Activated CD4-positive, alpha-beta memory T cell treated with anti-CD3 and anti-CD28 coated beads, Interleukin-2, amount 10 ng/mL, durations not matched to agents 7 days and 5 days (primary cell): ENCODE measurements at regions not wholly inside any gene's neighbourhood (a gene's known extent, or its start where the extent isn't known, plus 50 kb on each side); places are given as distances from the start of the nearest gene placed in this dataset.

Source experiments
- CTCF ChIA-PET: fragments of 350-600 bp; sonication (Branson Sonifier 250); formaldehyde crosslinking; loops from one replicate; lab custom pipeline; 2021; ENCODE audit warnings: antibody characterized with exemption, inconsistent platforms; lab: Charles Lee
- POLR2A ChIA-PET: fragments of 350-600 bp; sonication (Branson Sonifier 250); formaldehyde crosslinking; loops from one replicate; lab custom pipeline; 2021; ENCODE audit warnings: antibody characterized with exemption; lab: Charles Lee
- DNase-seq: peaks from one replicate; pipeline ENCODE4 v3.0.0-alpha.2; 2020
- H3K27ac Mint-ChIP-seq: one replicate; pipeline ENCODE4 v1.8.0; 2021; ENCODE audit warnings: mild to moderate bottlenecking, mixed read lengths
- H3K27me3 Mint-ChIP-seq: one replicate; pipeline ENCODE4 v1.8.0; 2021; ENCODE audit warnings: mixed read lengths
- H3K36me3 Mint-ChIP-seq: one replicate; pipeline ENCODE4 v1.8.0; 2021; ENCODE audit warnings: low read depth, mixed read lengths
- H3K4me1 Mint-ChIP-seq: one replicate; pipeline ENCODE4 v1.8.0; 2021; ENCODE audit warnings: mixed read lengths
- H3K4me3 Mint-ChIP-seq: one replicate; pipeline ENCODE4 v1.8.0; 2021; ENCODE audit warnings: mild to moderate bottlenecking, mixed read lengths
- H3K9me3 Mint-ChIP-seq: one replicate; pipeline ENCODE4 v1.8.0; 2021; ENCODE audit warnings: mixed read lengths

- POLR2A ChIA-PET, result no interaction called here
- no peaks in the 10 kb centered on the region for H3K9me3 Mint-ChIP-seq
- H3K27me3 Mint-ChIP-seq, result peaks cover 12% of the 10 kb centered on the region
- no peaks in the 10 kb centered on the region for H3K36me3 Mint-ChIP-seq
- H3K27ac Mint-ChIP-seq, result no peak overlapping the region
- H3K4me3 Mint-ChIP-seq, result no peak overlapping the region
- H3K4me1 Mint-ChIP-seq, result peaks cover 35% of the 10 kb centered on the region
- no peak for DNase-seq
- CTCF ChIA-PET, result no interaction called here
Measured at GRCh38 chr15:70261083-70261482, 163.4 kb upstream of the TLE3 start.

GRCh38 chr15:70260580-70260979 is 162.9 kb upstream of the TLE3 start:
- ChIA-PET CTCF (no interaction called here), POLR2A (no interaction called here)
- H3K36me3 Mint-ChIP-seq, result no peaks in the 10 kb centered on the region
- no peaks in the 10 kb centered on the region for H3K9me3 Mint-ChIP-seq
- no peak for DNase-seq
- H3K4me3 Mint-ChIP-seq, result no peak overlapping the region
- H3K27ac Mint-ChIP-seq, result no peak overlapping the region
- peaks cover 16% of the 10 kb centered on the region for H3K27me3 Mint-ChIP-seq
- H3K4me1 Mint-ChIP-seq, result peaks cover 35% of the 10 kb centered on the region

- ChIA-PET CTCF (no interaction called here), POLR2A (interaction anchor here (0.8 to 1.5 kb wide), 3 partner anchors 18 to 591 kb away, joined by 3 read pairs; no protein-coding TSS in a partner anchor)
- Mint-ChIP-seq H3K4me3 (no peak overlapping the region), H3K27me3 (peaks cover 19% of the 10 kb centered on the region), H3K27ac (no peak overlapping the region), H3K4me1 (peaks cover 35% of the 10 kb centered on the region), H3K36me3 (no peaks in the 10 kb centered on the region), H3K9me3 (no peaks in the 10 kb centered on the region)
- DNase-seq, result no peak
Measured at GRCh38 chr15:70259640-70260508, 162.2 kb upstream of the TLE3 start.

GRCh38 chr15:70259028-70259424 is 161.3 kb upstream of the TLE3 start:
- ChIA-PET CTCF (no interaction called here), POLR2A (interaction anchor here (0.8 to 1.5 kb wide), 8 partner anchors 8 to 590 kb away, joined by 3 to 4 read pairs (median 3); no protein-coding TSS in a partner anchor)
- peaks cover 19% of the 10 kb centered on the region for H3K27me3 Mint-ChIP-seq
- no peak overlapping the region for H3K27ac Mint-ChIP-seq
- DNase-seq, result peak; percentile 36
- peaks cover 35% of the 10 kb centered on the region for H3K4me1 Mint-ChIP-seq
- no peaks in the 10 kb centered on the region for H3K36me3 Mint-ChIP-seq
- peak overlapping the region; percentile 55 for H3K4me3 Mint-ChIP-seq
- no peaks in the 10 kb centered on the region for H3K9me3 Mint-ChIP-seq

GRCh38 chr15:70258369-70259027 is 160.8 kb upstream of the TLE3 start:
- Mint-ChIP-seq H3K4me1 (peaks cover 35% of the 10 kb centered on the region), H3K27me3 (peaks cover 19% of the 10 kb centered on the region), H3K36me3 (no peaks in the 10 kb centered on the region), H3K4me3 (peak overlapping the region; percentile 55), H3K27ac (peak overlapping the region; percentile 61), H3K9me3 (no peaks in the 10 kb centered on the region)
- CTCF ChIA-PET, result no interaction called here
- DNase-seq, result peak; percentile 73
- POLR2A ChIA-PET, result interaction anchor here (0.8 to 1.5 kb wide), 8 partner anchors 8 to 589 kb away, joined by 3 to 4 read pairs (median 3); no protein-coding TSS in a partner anchor

GRCh38 chr15:70257573-70258248 is 160.0 kb upstream of the TLE3 start:
- H3K9me3 Mint-ChIP-seq, result no peaks in the 10 kb centered on the region
- ChIA-PET POLR2A (interaction anchor here (1.0 to 1.5 kb wide), 4 partner anchors 9 to 158 kb away, joined by 3 to 4 read pairs (median 3); no protein-coding TSS in a partner anchor), CTCF (no interaction called here)
- no peak overlapping the region for H3K4me3 Mint-ChIP-seq
- no peaks in the 10 kb centered on the region for H3K36me3 Mint-ChIP-seq
- H3K27me3 Mint-ChIP-seq, result peaks cover 16% of the 10 kb centered on the region
- H3K4me1 Mint-ChIP-seq, result peaks cover 35% of the 10 kb centered on the region
- DNase-seq, result no peak
- H3K27ac Mint-ChIP-seq, result no peak overlapping the region

GRCh38 chr15:70257047-70257446 is 159.3 kb upstream of the TLE3 start:
- CTCF ChIA-PET, result no interaction called here
- Mint-ChIP-seq H3K27me3 (peaks cover 16% of the 10 kb centered on the region), H3K4me3 (no peak overlapping the region), H3K4me1 (peaks cover 35% of the 10 kb centered on the region), H3K27ac (no peak overlapping the region), H3K36me3 (no peaks in the 10 kb centered on the region), H3K9me3 (no peaks in the 10 kb centered on the region)
- POLR2A ChIA-PET, result no interaction called here
- DNase-seq, result no peak

- ChIA-PET POLR2A (no interaction called here), CTCF (no interaction called here)
- Mint-ChIP-seq H3K9me3 (no peaks in the 10 kb centered on the region), H3K27me3 (peaks cover 16% of the 10 kb centered on the region), H3K4me1 (peaks cover 19% of the 10 kb centered on the region), H3K4me3 (no peak overlapping the region), H3K36me3 (no peaks in the 10 kb centered on the region), H3K27ac (no peak overlapping the region)
- DNase-seq, result no peak
Measured at GRCh38 chr15:70254311-70254869, 156.7 kb upstream of the TLE3 start.

- no peak for DNase-seq
- Mint-ChIP-seq H3K4me1 (peaks cover 12% of the 10 kb centered on the region), H3K9me3 (no peaks in the 10 kb centered on the region), H3K36me3 (no peaks in the 10 kb centered on the region), H3K27ac (no peak overlapping the region), H3K4me3 (no peak overlapping the region), H3K27me3 (peaks cover 16% of the 10 kb centered on the region)
- CTCF ChIA-PET, result no interaction called here
- POLR2A ChIA-PET, result no interaction called here
Measured at GRCh38 chr15:70253461-70254156, 155.9 kb upstream of the TLE3 start.

GRCh38 chr15:70252951-70253320 is 155.2 kb upstream of the TLE3 start:
- Mint-ChIP-seq H3K36me3 (no peaks in the 10 kb centered on the region), H3K27me3 (peaks cover 16% of the 10 kb centered on the region), H3K4me1 (peaks cover 5% of the 10 kb centered on the region), H3K4me3 (no peak overlapping the region), H3K27ac (no peak overlapping the region), H3K9me3 (no peaks in the 10 kb centered on the region)
- ChIA-PET POLR2A (no interaction called here), CTCF (interaction anchor here (0.5 kb wide), 1 partner anchor 1326 kb away, joined by 3 read pairs; no protein-coding TSS in a partner anchor)
- DNase-seq, result no peak

- H3K9me3 Mint-ChIP-seq, result no peaks in the 10 kb centered on the region
- POLR2A ChIA-PET, result interaction anchor here (0.9 kb wide), 1 partner anchor 12 kb away, joined by 3 read pairs; no protein-coding TSS in a partner anchor
- CTCF ChIA-PET, result interaction anchor here (0.5 kb wide), 1 partner anchor 1326 kb away, joined by 3 read pairs; no protein-coding TSS in a partner anchor
- no peak for DNase-seq
- H3K27ac Mint-ChIP-seq, result no peak overlapping the region
- H3K4me1 Mint-ChIP-seq, result no peaks in the 10 kb centered on the region
- no peak overlapping the region for H3K4me3 Mint-ChIP-seq
- peaks cover 16% of the 10 kb centered on the region for H3K27me3 Mint-ChIP-seq
- no peaks in the 10 kb centered on the region for H3K36me3 Mint-ChIP-seq
Measured at GRCh38 chr15:70252056-70252950, 154.6 kb upstream of the TLE3 start.
